ENCODE measurements at regions not wholly inside any gene's neighbourhood (a gene's known extent, or its start where the extent isn't known, plus 50 kb on each side); places are given as distances from the start of the nearest gene placed in this dataset.

- no peak for TF ChIP-seq SAP30 (IDR thresholded peaks at IDR 0.05; ENCODE audit: insufficient read depth, insufficient replicate concordance, low read length)
Measured at GRCh38 chr10:83654689-83655088, 484.6 kb upstream of the GHITM start (continued).

DNA sequence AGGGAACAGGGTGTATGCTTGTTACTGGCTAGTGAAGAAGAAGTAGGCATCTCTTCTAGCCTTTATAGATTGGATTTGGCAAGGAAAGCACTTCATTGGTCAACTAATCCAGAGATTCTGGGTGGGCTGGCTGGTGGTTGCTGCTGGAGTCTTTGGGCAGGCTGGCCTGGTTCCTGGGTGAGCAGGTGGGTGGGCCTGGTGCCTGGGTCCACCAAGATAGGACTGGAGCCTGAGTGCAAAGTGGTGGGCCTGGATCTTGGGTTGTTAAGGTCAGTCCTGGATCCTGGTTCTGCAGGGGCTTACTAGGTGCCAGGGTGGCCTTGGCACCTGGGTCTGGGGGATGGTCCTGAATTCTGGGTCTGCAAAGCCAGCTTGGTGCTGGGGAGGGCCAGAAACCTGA is 482.4 kb upstream of the GHITM start:
- Histone ChIP-seq H3K9ac (replicated peaks in 1 of 4; ENCODE audit: extremely low read depth in 1 of 4, low read depth in 3 of 4, low read length in 3 of 4) (no peak overlapping the region), H4K5ac (ENCODE audit: insufficient read length, low read depth, low read length) (no peak overlapping the region), H2BK20ac (ENCODE audit: low read length) (no peak overlapping the region), H3K23ac (ENCODE audit: insufficient read length) (no peak overlapping the region), H3K4me2 (ENCODE audit: insufficient read depth in 1 of 2, low read depth in 2 of 2, low read length in 2 of 2) (no peak overlapping the region), H2BK5ac (ENCODE audit: low read depth, low read length) (no peak overlapping the region), H2AFZ (ENCODE audit: low read length) (no peak overlapping the region), H3K79me2 (ENCODE audit: control insufficient read depth in 1 of 2, insufficient read depth in 2 of 2, low read length in 2 of 2) (no peaks in the 10 kb centered on the region), H4K8ac (ENCODE audit: extremely low read depth, insufficient read depth, low read length) (no peak overlapping the region), H3K23me2 (ENCODE audit: low read depth, low read length) (no peaks in the 10 kb centered on the region), H4K91ac (replicated peaks; ENCODE audit: insufficient read length, low read length) (no peak overlapping the region), H3K18ac (ENCODE audit: extremely low read depth, low read length) (no peak overlapping the region), H3K79me1 (ENCODE audit: low read depth, low read length) (no peaks in the 10 kb centered on the region), H3K36me3 (ENCODE audit: control insufficient read depth in 2 of 4, insufficient read depth in 4 of 4, low read length in 3 of 4) (no peaks in the 10 kb centered on the region), H3K4ac (replicated peaks; ENCODE audit: insufficient read length, low read depth, low read length) (no peak overlapping the region), H3K14ac (ENCODE audit: insufficient read length) (no peak overlapping the region), H3K4me3 (ENCODE audit: extremely low read depth in 1 of 4, insufficient read depth in 2 of 4, low read depth in 3 of 4, low read length in 4 of 4) (no peak overlapping the region), H2BK15ac (ENCODE audit: low read length) (no peak overlapping the region), H2AK5ac (ENCODE audit: low read depth, low read length) (no peak overlapping the region), H3K27me3 (replicated peaks in 1 of 4; ENCODE audit: control insufficient read depth in 3 of 4, extremely low read depth in 1 of 4, insufficient read depth in 3 of 4, low read length in 3 of 4) (no peaks in the 10 kb centered on the region), H3K4me1 (replicated peaks in 1 of 4; ENCODE audit: control insufficient read depth in 3 of 4, insufficient read depth in 4 of 4, low read length in 3 of 4) (no peaks in the 10 kb centered on the region), H3K27ac (ENCODE audit: low read depth, low read length) (no peak overlapping the region), H3K56ac (replicated peaks; ENCODE audit: insufficient read length, low read depth, low read length) (no peak overlapping the region), H4K20me1 (replicated peaks in 1 of 2; ENCODE audit: control insufficient read depth in 1 of 2, insufficient read depth in 2 of 2, low read length in 2 of 2) (no peaks in the 10 kb centered on the region), H2BK12ac (ENCODE audit: low read depth, low read length) (no peak overlapping the region), H2BK120ac (replicated peaks; ENCODE audit: low read depth, low read length) (no peak overlapping the region), H3K9me3 (ENCODE audit: insufficient read depth in 2 of 2, low read depth in 1 of 2, low read length in 1 of 2) (no peaks in the 10 kb centered on the region)
- DNase-seq (ENCODE audit: low read depth in 1 of 2, low spot score in 2 of 2) (no peak), FAIRE-seq (no peak)
- CTCF ChIA-PET (ENCODE audit: partially characterized antibody) = interaction anchor here (1.1 kb wide), 1 partner anchor 215 kb away, joined by 3 read pairs; no protein-coding TSS in a partner anchor
- POLR2A ChIA-PET (ENCODE audit: partially characterized antibody) = no interaction called here
- no peak for TF ChIP-seq POLR2AphosphoS5 (IDR thresholded peaks at IDR 0.05; ENCODE audit: low read depth, low read length)
- TF ChIP-seq KDM4A (IDR thresholded peaks at IDR 0.05; ENCODE audit: low read depth, low read length, severe bottlenecking) = no peak
- no peak for TF ChIP-seq KDM1A (IDR thresholded peaks at IDR 0.05; ENCODE audit: borderline replicate concordance, low read length)
- TF ChIP-seq EP300 (IDR thresholded peaks at IDR 0.05; ENCODE audit: borderline replicate concordance in 1 of 2, low read depth in 2 of 2, low read length in 2 of 2) = no peak
- no peak for TF ChIP-seq CBX5 (IDR thresholded peaks at IDR 0.05; ENCODE audit: low read depth, low read length)
- no peak for TF ChIP-seq TAF1 (IDR thresholded peaks at IDR 0.05; ENCODE audit: low read depth, low read length)
- no peak for TF ChIP-seq TAF7 (optimal IDR thresholded peaks at IDR 0.05; ENCODE audit: borderline replicate concordance, low read depth, low read length)
- no peak for TF ChIP-seq HDAC2 (IDR thresholded peaks at IDR 0.05; ENCODE audit: borderline replicate concordance in 1 of 2, low read depth in 2 of 2, low read length in 2 of 2)
- TF ChIP-seq, protein P1, sequence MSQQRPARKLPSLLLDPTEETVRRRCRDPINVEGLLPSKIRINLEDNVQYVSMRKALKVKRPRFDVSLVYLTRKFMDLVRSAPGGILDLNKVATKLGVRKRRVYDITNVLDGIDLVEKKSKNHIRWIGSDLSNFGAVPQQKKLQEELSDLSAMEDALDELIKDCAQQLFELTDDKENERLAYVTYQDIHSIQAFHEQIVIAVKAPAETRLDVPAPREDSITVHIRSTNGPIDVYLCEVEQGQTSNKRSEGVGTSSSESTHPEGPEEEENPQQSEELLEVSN (IDR thresholded peaks at IDR 0.05) = no peak
- no peak for TF ChIP-seq JUN (IDR thresholded peaks at IDR 0.05; ENCODE audit: low read depth, low read length)
- no peak for TF ChIP-seq TEAD4 (IDR thresholded peaks at IDR 0.05; ENCODE audit: low read depth, low read length)
- TF ChIP-seq GABPA (IDR thresholded peaks at IDR 0.05; ENCODE audit: borderline replicate concordance, insufficient read depth, low read length) = no peak
